ENCODE measurements at regions not wholly inside any gene's neighbourhood (a gene's known extent, or its start where the extent isn't known, plus 50 kb on each side); places are given as distances from the start of the nearest gene placed in this dataset.

DNA sequence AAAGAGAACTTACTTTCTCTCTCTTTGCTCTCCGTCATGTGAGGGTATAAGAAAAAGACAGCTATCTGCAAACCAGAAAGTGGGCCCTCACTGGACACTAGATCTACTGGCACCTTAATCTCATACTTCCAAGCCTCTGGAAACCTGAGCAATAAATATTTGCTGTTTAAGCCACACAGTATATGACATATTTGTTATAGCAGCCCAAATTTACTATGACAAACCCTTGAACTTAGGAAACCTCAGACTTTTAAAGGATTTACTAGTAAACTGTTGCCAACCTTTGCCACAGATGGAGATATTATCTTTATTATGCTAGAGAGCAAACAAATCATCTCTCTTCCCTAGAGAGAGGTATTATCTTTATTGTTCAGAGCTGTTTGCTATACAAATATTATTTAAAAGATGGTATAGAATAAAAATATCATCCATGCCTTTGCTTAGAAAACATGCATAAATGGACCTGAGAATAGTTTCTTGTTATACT lies 1446.1 kb downstream of the SLITRK1 start:
- TF ChIP-seq, protein P1, sequence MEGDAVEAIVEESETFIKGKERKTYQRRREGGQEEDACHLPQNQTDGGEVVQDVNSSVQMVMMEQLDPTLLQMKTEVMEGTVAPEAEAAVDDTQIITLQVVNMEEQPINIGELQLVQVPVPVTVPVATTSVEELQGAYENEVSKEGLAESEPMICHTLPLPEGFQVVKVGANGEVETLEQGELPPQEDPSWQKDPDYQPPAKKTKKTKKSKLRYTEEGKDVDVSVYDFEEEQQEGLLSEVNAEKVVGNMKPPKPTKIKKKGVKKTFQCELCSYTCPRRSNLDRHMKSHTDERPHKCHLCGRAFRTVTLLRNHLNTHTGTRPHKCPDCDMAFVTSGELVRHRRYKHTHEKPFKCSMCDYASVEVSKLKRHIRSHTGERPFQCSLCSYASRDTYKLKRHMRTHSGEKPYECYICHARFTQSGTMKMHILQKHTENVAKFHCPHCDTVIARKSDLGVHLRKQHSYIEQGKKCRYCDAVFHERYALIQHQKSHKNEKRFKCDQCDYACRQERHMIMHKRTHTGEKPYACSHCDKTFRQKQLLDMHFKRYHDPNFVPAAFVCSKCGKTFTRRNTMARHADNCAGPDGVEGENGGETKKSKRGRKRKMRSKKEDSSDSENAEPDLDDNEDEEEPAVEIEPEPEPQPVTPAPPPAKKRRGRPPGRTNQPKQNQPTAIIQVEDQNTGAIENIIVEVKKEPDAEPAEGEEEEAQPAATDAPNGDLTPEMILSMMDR (IDR thresholded peaks at IDR 0.05; ENCODE audit: poor library complexity): no peak
- no peak for TF ChIP-seq EZH2 (IDR thresholded peaks at IDR 0.05; ENCODE audit: borderline replicate concordance)
- TF ChIP-seq EZH2phosphoT487 (IDR thresholded peaks at IDR 0.05; ENCODE audit: low read depth, severe bottlenecking, unreplicated experiment): no peak

All from hepatocyte (in vitro differentiated cells).